Neuron (in vitro differentiated cells): ENCODE measurements at regions not wholly inside any gene's neighbourhood (a gene's known extent, or its start where the extent isn't known, plus 50 kb on each side); places are given as distances from the start of the nearest gene placed in this dataset.

Experiments
- H2AFZ ChIP-seq: one replicate; pipeline ENCODE4 v1.6.1; 2013; ENCODE audit warnings: low read depth, mild to moderate bottlenecking, inconsistent platforms, low read length, moderate library complexity
- H3K27me3 ChIP-seq: one replicate; pipeline ENCODE4 v1.6.1; 2013; ENCODE audit warnings: low read length; ENCODE audit not compliant: insufficient read depth
- H3K36me3 ChIP-seq: one replicate; pipeline ENCODE4 v1.6.1; 2013; ENCODE audit warnings: low read length; ENCODE audit not compliant: insufficient read depth
- H3K4me1 ChIP-seq: one replicate; pipeline ENCODE4 v1.6.1; 2013; ENCODE audit warnings: low read length; ENCODE audit not compliant: insufficient read depth
- H3K4me3 ChIP-seq: 2 replicates; pipeline ENCODE4 v1.5.1; 2013; ENCODE audit warnings: mild to moderate bottlenecking, low read length, moderate library complexity
- H3K9me3 ChIP-seq: one replicate; pipeline ENCODE4 v1.6.1; 2013; ENCODE audit warnings: low read length

DNA sequence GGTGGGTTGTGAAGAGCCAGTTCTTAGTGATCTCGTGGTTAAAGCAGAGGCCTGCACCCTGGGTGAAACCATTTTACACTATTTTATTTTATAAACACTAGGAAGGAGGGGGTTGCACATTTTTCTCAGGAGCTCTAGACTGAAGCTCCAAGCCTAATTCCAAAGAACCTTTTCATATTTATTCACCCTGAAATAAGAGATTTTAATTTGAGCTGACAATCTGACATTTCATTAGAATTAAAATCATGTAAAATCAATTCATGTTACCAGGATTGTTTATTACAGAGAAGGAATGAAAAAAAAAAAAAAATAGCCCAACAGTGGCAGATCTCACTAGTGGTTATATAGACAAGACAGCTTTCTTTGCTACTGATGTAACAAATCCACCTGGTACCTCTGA lies 222.5 kb upstream of the SOX4 start:
- Histone ChIP-seq H3K4me1 (peaks cover 34% of the 10 kb centered on the region), H3K9me3 (no peaks in the 10 kb centered on the region), H3K36me3 (no peaks in the 10 kb centered on the region), H3K4me3 (no peak overlapping the region), H3K27me3 (no peaks in the 10 kb centered on the region), H2AFZ (no peak overlapping the region)

- Histone ChIP-seq H3K36me3 (no peaks in the 10 kb centered on the region), H2AFZ (peak overlapping the region; percentile 21), H3K4me3 (no peak overlapping the region), H3K27me3 (no peaks in the 10 kb centered on the region), H3K9me3 (no peaks in the 10 kb centered on the region), H3K4me1 (peaks cover 34% of the 10 kb centered on the region)
Observed at GRCh38 chr6:21371676-21372171, 221.8 kb upstream of the SOX4 start.

DNA sequence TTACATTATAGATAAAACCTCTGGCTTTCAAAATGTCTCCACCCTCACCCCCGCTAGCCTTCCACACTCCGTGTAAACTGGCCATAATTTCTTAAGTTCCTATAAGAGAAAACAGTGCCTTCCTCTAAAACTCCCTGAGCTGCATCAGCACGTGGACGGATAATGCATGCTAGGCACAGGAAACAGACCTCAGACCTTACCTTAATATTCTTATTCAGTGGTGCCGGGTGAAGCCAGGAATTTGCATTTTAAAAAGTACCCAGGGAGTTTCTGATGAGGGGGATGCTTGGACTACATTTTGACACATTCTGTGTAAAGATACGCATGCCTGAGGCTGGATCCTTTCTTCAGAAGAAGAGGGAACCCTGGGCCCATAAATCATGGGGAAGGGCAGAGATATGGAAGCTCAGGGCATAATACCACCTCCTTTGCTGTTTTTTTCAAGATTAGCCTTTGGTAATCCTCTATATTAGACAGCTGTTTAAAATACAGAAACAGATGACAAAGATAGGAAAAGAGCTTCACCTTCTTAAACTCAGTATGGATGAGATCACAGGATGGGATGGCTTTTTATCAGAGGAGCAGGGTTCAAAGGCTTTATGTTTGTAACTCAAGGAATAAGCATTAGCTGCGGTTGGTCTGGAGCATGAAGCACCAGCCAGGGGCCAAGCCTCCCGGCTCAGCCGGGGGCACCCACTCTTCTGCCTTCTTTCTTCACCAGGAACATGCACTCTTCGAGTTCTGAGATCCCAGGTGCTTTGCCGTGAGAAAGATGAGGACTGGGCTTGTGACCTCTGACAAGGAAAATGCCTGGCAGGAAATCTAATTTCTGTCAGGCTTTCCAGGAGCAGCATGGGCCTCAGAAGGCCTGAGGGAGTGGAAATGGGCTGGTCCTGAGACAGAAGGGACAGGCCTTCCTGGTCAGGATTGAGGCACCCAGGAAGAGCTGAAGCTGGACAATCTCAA lies 218.1 kb upstream of the SOX4 start:
- Histone ChIP-seq H3K36me3 (no peaks in the 10 kb centered on the region), H2AFZ (no peak overlapping the region), H3K4me3 (no peak overlapping the region), H3K4me1 (peaks cover 27% of the 10 kb centered on the region), H3K27me3 (no peaks in the 10 kb centered on the region), H3K9me3 (no peaks in the 10 kb centered on the region)

- Histone ChIP-seq H2AFZ (no peak overlapping the region), H3K4me1 (peaks cover 12% of the 10 kb centered on the region), H3K36me3 (no peaks in the 10 kb centered on the region), H3K27me3 (no peaks in the 10 kb centered on the region), H3K9me3 (no peaks in the 10 kb centered on the region), H3K4me3 (no peak overlapping the region)
Observed at GRCh38 chr6:21377356-21377755, 216.2 kb upstream of the SOX4 start.

GRCh38 chr6:21381331-21381963 lies 212.1 kb upstream of the SOX4 start:
- Histone ChIP-seq H3K4me3 (no peak overlapping the region), H2AFZ (no peak overlapping the region), H3K4me1 (peaks cover 21% of the 10 kb centered on the region), H3K9me3 (no peaks in the 10 kb centered on the region), H3K36me3 (no peaks in the 10 kb centered on the region), H3K27me3 (no peaks in the 10 kb centered on the region)

GRCh38 chr6:21382821-21383449 lies 210.6 kb upstream of the SOX4 start:
- Histone ChIP-seq H3K27me3 (no peaks in the 10 kb centered on the region), H3K4me3 (no peak overlapping the region), H3K36me3 (no peaks in the 10 kb centered on the region), H3K4me1 (peaks cover 27% of the 10 kb centered on the region), H3K9me3 (no peaks in the 10 kb centered on the region), H2AFZ (no peak overlapping the region)

- Histone ChIP-seq H3K36me3 (no peaks in the 10 kb centered on the region), H3K4me3 (no peak overlapping the region), H3K27me3 (no peaks in the 10 kb centered on the region), H2AFZ (no peak overlapping the region), H3K4me1 (peaks cover 33% of the 10 kb centered on the region), H3K9me3 (no peaks in the 10 kb centered on the region)
Observed at GRCh38 chr6:21383450-21384085, 210.0 kb upstream of the SOX4 start.

- Histone ChIP-seq H3K4me1 (peaks cover 34% of the 10 kb centered on the region), H3K4me3 (no peak overlapping the region), H2AFZ (no peak overlapping the region), H3K36me3 (no peaks in the 10 kb centered on the region), H3K9me3 (no peaks in the 10 kb centered on the region), H3K27me3 (no peaks in the 10 kb centered on the region)
Observed at GRCh38 chr6:21384216-21384615, 209.3 kb upstream of the SOX4 start.

- H3K4me1 ChIP-seq = peaks cover 34% of the 10 kb centered on the region
- H3K9me3 ChIP-seq = no peaks in the 10 kb centered on the region
- H2AFZ ChIP-seq = no peak overlapping the region
- H3K27me3 ChIP-seq = no peaks in the 10 kb centered on the region
- H3K4me3 ChIP-seq = no peak overlapping the region
- H3K36me3 ChIP-seq = no peaks in the 10 kb centered on the region
Observed at GRCh38 chr6:21386744-21387143, 206.8 kb upstream of the SOX4 start.

DNA sequence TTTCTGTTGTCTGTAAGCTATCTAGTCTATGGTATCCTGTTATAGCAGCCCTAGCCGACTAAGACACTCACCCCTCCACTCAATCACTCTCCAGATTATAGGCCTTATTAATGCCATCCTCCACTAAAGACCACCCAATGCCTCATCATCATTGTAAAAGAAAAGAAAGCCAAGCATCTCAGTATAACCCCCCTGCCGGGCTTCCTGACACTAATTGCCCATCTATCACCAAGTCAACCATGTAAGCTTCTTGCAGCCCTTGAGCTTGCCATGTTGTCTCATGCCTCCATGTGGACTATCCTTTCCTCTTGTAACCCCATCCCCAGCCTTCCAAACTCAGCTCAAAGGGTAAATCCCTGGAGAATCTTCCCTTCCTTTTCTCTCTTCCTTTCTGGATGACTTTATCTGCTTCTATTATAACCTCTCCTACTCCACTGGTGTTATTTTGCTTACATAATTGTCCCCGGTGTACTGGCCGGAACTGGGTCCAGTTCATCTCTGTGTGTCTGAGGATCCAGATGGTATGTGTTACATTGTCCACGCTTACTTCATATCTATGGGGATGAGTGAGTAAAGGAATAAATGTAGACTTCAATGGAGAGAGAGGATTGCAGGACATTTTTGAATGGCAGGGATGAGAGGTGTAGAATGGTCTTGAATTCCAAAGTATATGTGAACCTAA lies 202.9 kb upstream of the SOX4 start:
- Histone ChIP-seq H3K4me1 (peaks cover 13% of the 10 kb centered on the region), H3K9me3 (no peaks in the 10 kb centered on the region), H3K4me3 (no peak overlapping the region), H3K36me3 (no peaks in the 10 kb centered on the region), H2AFZ (no peak overlapping the region), H3K27me3 (no peaks in the 10 kb centered on the region)

DNA sequence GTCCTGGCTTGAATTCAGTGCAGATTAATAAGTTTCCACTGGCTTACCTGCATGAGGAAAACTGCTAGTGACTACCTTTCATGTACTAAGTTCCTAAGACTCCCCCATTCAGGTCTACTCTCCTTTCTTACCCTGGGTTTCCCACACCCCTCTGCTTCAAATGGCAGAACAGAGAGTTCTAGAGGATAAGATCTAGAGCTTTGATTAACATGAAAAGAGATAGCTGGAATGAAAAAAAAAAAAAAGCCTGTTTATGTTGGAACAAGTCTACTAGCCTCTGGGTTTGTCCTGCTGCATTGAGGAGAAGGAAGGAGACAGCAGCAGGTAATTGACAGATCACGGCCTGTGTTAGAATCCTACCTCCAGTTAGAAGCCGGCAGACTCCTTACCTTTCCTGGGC lies 201.4 kb upstream of the SOX4 start:
- H2AFZ ChIP-seq = no peak overlapping the region

GRCh38 chr6:21393441-21394165 lies 199.9 kb upstream of the SOX4 start:
- H3K9me3 ChIP-seq = no peaks in the 10 kb centered on the region
- no peak overlapping the region for H2AFZ ChIP-seq
- H3K4me1 ChIP-seq = peaks cover 8% of the 10 kb centered on the region
- H3K4me3 ChIP-seq = no peak overlapping the region
- no peaks in the 10 kb centered on the region for H3K36me3 ChIP-seq
- H3K27me3 ChIP-seq = no peaks in the 10 kb centered on the region

More for the DNA sequence above, 201.4 kb upstream of the SOX4 start:
- H3K27me3 ChIP-seq = no peaks in the 10 kb centered on the region
- peaks cover 18% of the 10 kb centered on the region for H3K4me1 ChIP-seq
- H3K9me3 ChIP-seq = no peaks in the 10 kb centered on the region
- no peaks in the 10 kb centered on the region for H3K36me3 ChIP-seq
- H3K4me3 ChIP-seq = no peak overlapping the region
